RWPE2 (cell line): ENCODE measurements at regions not wholly inside any gene's neighbourhood (a gene's known extent, or its start where the extent isn't known, plus 50 kb on each side); places are given as distances from the start of the nearest gene placed in this dataset.

Source experiments
- ATAC-seq: fragments of 200-7000 bp; cut with Tn5 transposase; 3 replicates; pipeline ENCODE4 v1.9.1; 2021; ENCODE audit warnings: low read depth
- DNase-seq: peaks from one replicate; pipeline ENCODE4 v3.0.0-alpha.2; 2020; ENCODE audit warnings: low spot score
- H3K27ac ChIP-seq: fragments of 450-650 bp; 2 replicates; pipeline ENCODE4 v1.5.1; 2017; ENCODE audit warnings: mild to moderate bottlenecking; ENCODE audit not compliant: poor library complexity, severe bottlenecking
- H3K27me3 ChIP-seq: fragments of 250-450 bp; sonication (Bioruptor Pico); 2 replicates; pipeline ENCODE4 v1.5.1; 2021; ENCODE audit warnings: mild to moderate bottlenecking, moderate library complexity; ENCODE audit not compliant: insufficient read depth, poor library complexity, severe bottlenecking
- H3K36me3 ChIP-seq: fragments of 250-450 bp; sonication (Bioruptor Pico); 2 replicates; pipeline ENCODE4 v1.5.1; 2020; ENCODE audit warnings: low read depth, mild to moderate bottlenecking, moderate library complexity
- H3K4me1 ChIP-seq: fragments of 250-450 bp; sonication (Bioruptor Pico); 2 replicates; pipeline ENCODE4 v1.5.1; 2021; ENCODE audit warnings: mild to moderate bottlenecking, moderate library complexity; ENCODE audit not compliant: insufficient read depth, poor library complexity, severe bottlenecking
- H3K4me3 ChIP-seq: fragments of 250-450 bp; sonication (Bioruptor Pico); 2 replicates; pipeline ENCODE4 v1.5.1; 2021; ENCODE audit warnings: mild to moderate bottlenecking, moderate library complexity; ENCODE audit not compliant: severe bottlenecking
- H3K9me3 ChIP-seq: fragments of 250-450 bp; sonication (Bioruptor Pico); 2 replicates; pipeline ENCODE4 v1.5.1; 2021; ENCODE audit warnings: mild to moderate bottlenecking, moderate library complexity; ENCODE audit not compliant: severe bottlenecking
- CTCF ChIP-seq: fragments of 450-650 bp; IDR thresholded peaks from one replicate; pipeline ENCODE4 v1.5.1; 2017; ENCODE audit warnings: mild to moderate bottlenecking, moderate library complexity; ENCODE audit not compliant: poor library complexity, severe bottlenecking

- no peak for ATAC-seq
- H3K4me3 ChIP-seq, result no peak overlapping the region
- no peak overlapping the region for H3K27ac ChIP-seq
- no peak for TF ChIP-seq CTCF
- no peaks in the 10 kb centered on the region for H3K36me3 ChIP-seq
- no peaks in the 10 kb centered on the region for H3K4me1 ChIP-seq
- DNase-seq, result no peak
- no peaks in the 10 kb centered on the region for H3K27me3 ChIP-seq
- H3K9me3 ChIP-seq, result no peaks in the 10 kb centered on the region
Observed at GRCh38 chr2:228247335-228247734, 65.8 kb upstream of the SPHKAP start.

GRCh38 chr2:228245601-228246000 is 64.1 kb upstream of the SPHKAP start:
- Histone ChIP-seq H3K27ac (no peak overlapping the region), H3K36me3 (no peaks in the 10 kb centered on the region), H3K4me1 (no peaks in the 10 kb centered on the region), H3K4me3 (no peak overlapping the region), H3K9me3 (no peaks in the 10 kb centered on the region), H3K27me3 (no peaks in the 10 kb centered on the region)
- DNase-seq, result no peak
- TF ChIP-seq CTCF, result no peak
- no peak for ATAC-seq

GRCh38 chr2:228242591-228242990 is 61.1 kb upstream of the SPHKAP start:
- Histone ChIP-seq H3K4me1 (no peaks in the 10 kb centered on the region), H3K27ac (no peak overlapping the region)
- no peak for DNase-seq

DNA sequence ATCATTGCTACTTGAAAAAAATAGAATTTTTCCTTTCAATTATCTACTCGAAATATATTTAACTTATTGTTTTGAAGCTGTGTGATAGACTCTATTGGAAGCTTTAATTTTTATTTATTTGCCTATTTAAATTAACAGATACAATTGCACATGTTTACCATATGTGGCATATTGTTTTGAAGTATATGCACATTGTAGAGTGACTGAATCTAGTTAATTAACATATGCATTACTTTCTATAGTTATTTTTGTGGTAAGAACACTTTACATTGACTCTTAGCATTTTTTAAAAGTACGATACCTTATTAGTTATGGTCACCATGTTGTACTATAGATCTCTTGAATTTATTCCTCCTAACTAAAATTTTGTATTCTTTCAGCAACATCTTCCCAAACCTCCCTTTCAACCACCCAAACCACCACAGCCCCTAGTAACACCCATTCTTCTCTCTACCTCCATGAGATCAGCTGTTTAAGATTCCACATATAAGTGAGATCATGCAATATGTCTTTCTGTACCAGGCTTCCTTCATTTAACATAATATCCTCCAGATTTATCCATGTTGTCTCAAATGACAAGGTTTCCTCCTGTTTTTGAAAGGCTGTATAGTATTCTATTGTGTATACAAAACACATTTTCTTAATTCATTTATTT is 58.5 kb upstream of the SPHKAP start:
- DNase-seq (no peak), ATAC-seq (no peak)
- Histone ChIP-seq H3K36me3 (no peaks in the 10 kb centered on the region), H3K27ac (no peak overlapping the region), H3K4me1 (no peaks in the 10 kb centered on the region), H3K9me3 (no peaks in the 10 kb centered on the region), H3K27me3 (peaks cover 8% of the 10 kb centered on the region), H3K4me3 (no peak overlapping the region)
- TF ChIP-seq CTCF, result no peak

More at GRCh38 chr2:228242591-228242990, 61.1 kb upstream of the SPHKAP start:
- ATAC-seq, result no peak
- no peaks in the 10 kb centered on the region for H3K9me3 ChIP-seq
- H3K27me3 ChIP-seq, result no peaks in the 10 kb centered on the region
- H3K4me3 ChIP-seq, result no peak overlapping the region
- no peak for TF ChIP-seq CTCF
- no peaks in the 10 kb centered on the region for H3K36me3 ChIP-seq

DNA sequence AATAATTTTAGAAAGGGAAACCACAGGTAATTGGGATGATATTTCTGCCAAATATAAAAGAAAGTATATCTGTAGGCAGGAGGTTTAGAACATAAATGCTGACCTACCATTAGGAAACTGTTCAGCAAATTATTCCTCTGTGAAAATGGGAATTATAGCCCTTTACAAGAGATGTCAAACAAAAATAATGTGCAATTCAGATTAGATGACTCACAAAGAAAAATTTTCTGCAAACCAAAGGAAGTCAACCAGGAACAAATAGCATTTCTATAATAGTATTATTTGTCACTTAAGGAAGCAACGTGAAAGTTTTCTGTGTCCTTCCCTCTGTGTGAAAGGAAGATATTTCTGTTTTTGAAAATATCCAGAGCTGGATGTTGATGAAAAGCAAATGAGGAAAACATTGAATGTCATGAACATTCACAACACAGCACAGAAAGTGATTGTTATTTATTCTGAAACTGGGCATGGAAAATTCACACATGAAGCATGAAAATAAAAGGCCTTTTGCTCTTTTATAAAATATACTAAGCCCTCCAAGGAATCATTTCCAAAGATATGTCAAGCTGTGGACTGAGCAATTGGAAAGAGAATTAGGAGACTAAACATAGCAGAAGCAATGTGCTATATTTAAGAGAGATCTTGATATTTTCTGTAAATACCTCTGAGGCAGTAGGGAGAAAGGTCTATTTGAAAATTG is 57.9 kb upstream of the SPHKAP start:
- ATAC-seq (no peak), DNase-seq (no peak)
- no peak overlapping the region for H3K27ac ChIP-seq
- no peak for TF ChIP-seq CTCF
- no peaks in the 10 kb centered on the region for H3K9me3 ChIP-seq
- no peaks in the 10 kb centered on the region for H3K4me1 ChIP-seq
- H3K36me3 ChIP-seq, result no peaks in the 10 kb centered on the region
- H3K27me3 ChIP-seq, result peaks cover 8% of the 10 kb centered on the region
- H3K4me3 ChIP-seq, result no peak overlapping the region
